ENCODE measurements at regions not wholly inside any gene's neighbourhood (a gene's known extent, or its start where the extent isn't known, plus 50 kb on each side); places are given as distances from the start of the nearest gene placed in this dataset.

DNA sequence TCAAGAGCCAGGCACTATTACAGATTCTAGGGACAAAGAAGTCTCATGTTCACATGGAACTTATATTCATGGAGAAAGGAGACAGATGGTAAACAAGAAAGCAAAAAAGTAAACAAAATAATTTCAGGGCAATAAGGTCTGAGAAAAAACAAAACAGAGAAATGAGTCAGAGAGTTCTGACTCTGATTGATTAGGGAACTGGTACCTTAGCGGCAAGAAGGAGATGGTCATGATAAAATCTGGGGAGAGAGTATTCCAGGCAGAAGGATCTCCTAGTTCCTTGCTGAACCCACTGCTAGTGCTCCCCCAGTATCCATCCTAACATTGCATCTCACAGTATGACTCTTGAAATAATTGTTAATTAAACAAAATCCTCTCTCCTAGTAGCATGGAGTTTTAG lies 161.8 kb upstream of the KLF7 start:
- no peaks in the 10 kb centered on the region for H3K27me3 ChIP-seq (ENCODE audit: low read depth, low read length)
- no peak overlapping the region for H3K4me3 ChIP-seq (ENCODE audit: low read length)
- no peak overlapping the region for H3K9ac ChIP-seq (ENCODE audit: low read length)
- H4K20me1 ChIP-seq (ENCODE audit: insufficient read depth, low read length), result no peaks in the 10 kb centered on the region
- no peak overlapping the region for H2AFZ ChIP-seq (ENCODE audit: low read depth, low read length)
- H3K36me3 ChIP-seq (replicated peaks; ENCODE audit: low read depth, low read length), result no peaks in the 10 kb centered on the region
- no peak overlapping the region for H3K27ac ChIP-seq (ENCODE audit: low read length)
- H3K4me2 ChIP-seq (ENCODE audit: low read length), result peak overlapping the region; percentile 22
- H3K4me1 ChIP-seq (ENCODE audit: low read length), result peaks cover 53% of the 10 kb centered on the region
- no peaks in the 10 kb centered on the region for H3K9me3 ChIP-seq (ENCODE audit: insufficient read depth, low read length)
- H3K79me2 ChIP-seq (ENCODE audit: low read length), result no peaks in the 10 kb centered on the region
- TF ChIP-seq EZH2phosphoT487 (IDR thresholded peaks at IDR 0.05; ENCODE audit: low read depth), result no peak
- TF ChIP-seq, protein P1, sequence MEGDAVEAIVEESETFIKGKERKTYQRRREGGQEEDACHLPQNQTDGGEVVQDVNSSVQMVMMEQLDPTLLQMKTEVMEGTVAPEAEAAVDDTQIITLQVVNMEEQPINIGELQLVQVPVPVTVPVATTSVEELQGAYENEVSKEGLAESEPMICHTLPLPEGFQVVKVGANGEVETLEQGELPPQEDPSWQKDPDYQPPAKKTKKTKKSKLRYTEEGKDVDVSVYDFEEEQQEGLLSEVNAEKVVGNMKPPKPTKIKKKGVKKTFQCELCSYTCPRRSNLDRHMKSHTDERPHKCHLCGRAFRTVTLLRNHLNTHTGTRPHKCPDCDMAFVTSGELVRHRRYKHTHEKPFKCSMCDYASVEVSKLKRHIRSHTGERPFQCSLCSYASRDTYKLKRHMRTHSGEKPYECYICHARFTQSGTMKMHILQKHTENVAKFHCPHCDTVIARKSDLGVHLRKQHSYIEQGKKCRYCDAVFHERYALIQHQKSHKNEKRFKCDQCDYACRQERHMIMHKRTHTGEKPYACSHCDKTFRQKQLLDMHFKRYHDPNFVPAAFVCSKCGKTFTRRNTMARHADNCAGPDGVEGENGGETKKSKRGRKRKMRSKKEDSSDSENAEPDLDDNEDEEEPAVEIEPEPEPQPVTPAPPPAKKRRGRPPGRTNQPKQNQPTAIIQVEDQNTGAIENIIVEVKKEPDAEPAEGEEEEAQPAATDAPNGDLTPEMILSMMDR (IDR thresholded peaks at IDR 0.05; ENCODE audit: low read depth, low read length), result no peak

DNA sequence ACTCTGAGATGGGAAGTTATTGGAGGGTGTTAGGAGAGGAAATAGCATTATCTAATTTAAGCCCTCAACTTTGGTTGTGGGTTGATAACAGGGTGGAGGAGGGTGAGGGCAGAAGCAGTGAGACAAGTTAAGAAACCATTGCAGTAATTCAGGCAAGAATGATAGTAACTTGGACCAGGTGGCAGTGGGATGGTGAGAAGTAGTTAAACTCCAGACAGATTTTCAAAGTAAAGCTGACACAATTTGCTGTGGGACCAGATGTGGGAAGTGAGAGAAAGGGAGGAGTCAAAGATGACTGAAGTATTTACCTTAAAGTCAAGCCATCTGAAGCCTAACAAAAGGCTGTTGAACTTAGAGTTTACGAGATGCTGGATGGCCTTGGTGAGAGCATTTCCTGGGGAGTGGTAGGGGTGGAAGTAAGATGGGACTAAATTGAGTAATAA lies 163.2 kb upstream of the KLF7 start:
- no peak overlapping the region for H3K9ac ChIP-seq (ENCODE audit: low read length)
- 0 out of 2 replicates have a peak overlapping the region, but pooled peaks have one; percentile 5 for H2AFZ ChIP-seq (ENCODE audit: low read depth, low read length)
- H3K27me3 ChIP-seq (ENCODE audit: low read depth, low read length), result no peaks in the 10 kb centered on the region
- no peaks in the 10 kb centered on the region for H3K9me3 ChIP-seq (ENCODE audit: insufficient read depth, low read length)
- no peaks in the 10 kb centered on the region for H3K36me3 ChIP-seq (replicated peaks; ENCODE audit: low read depth, low read length)
- TF ChIP-seq EZH2phosphoT487 (IDR thresholded peaks at IDR 0.05; ENCODE audit: low read depth), result no peak
- TF ChIP-seq, protein P1 (IDR thresholded peaks at IDR 0.05; ENCODE audit: low read depth, low read length), result no peak
- peak overlapping the region; percentile 20 for H3K4me3 ChIP-seq (ENCODE audit: low read length)
- H4K20me1 ChIP-seq (ENCODE audit: insufficient read depth, low read length), result no peaks in the 10 kb centered on the region
- peak overlapping the region; percentile 56 for H3K4me2 ChIP-seq (ENCODE audit: low read length)
- H3K27ac ChIP-seq (ENCODE audit: low read length), result peak overlapping the region; percentile 14
- H3K79me2 ChIP-seq (ENCODE audit: low read length), result no peaks in the 10 kb centered on the region
- H3K4me1 ChIP-seq (ENCODE audit: low read length), result peaks cover 65% of the 10 kb centered on the region

DNA sequence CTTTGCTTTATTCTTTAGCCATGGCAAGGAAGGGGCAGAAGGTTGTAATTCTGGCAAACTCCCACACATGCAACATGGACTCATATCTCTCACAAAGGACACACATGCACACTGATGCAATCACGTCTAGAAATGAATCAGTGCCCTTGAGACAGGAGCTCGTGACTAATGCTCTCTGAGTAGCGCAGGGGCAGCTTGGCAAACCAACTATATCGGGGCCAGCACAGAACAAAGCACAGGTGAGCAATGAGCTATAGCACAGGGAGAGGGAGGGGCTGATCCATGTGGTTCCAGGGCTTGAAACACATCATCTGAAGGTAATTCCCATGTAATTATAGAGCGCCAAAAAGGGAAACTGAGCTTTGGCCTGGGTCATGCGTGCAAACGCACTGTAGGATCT lies 165.2 kb upstream of the KLF7 start:
- Histone ChIP-seq H4K20me1 (ENCODE audit: insufficient read depth, low read length) (no peaks in the 10 kb centered on the region), H3K4me1 (ENCODE audit: low read length) (peaks cover 73% of the 10 kb centered on the region), H3K4me2 (ENCODE audit: low read length) (peak overlapping the region; percentile 71), H3K79me2 (ENCODE audit: low read length) (no peaks in the 10 kb centered on the region), H2AFZ (ENCODE audit: low read depth, low read length) (no peak overlapping the region), H3K27me3 (ENCODE audit: low read depth, low read length) (no peaks in the 10 kb centered on the region), H3K9me3 (ENCODE audit: insufficient read depth, low read length) (no peaks in the 10 kb centered on the region), H3K36me3 (replicated peaks; ENCODE audit: low read depth, low read length) (no peaks in the 10 kb centered on the region), H3K4me3 (ENCODE audit: low read length) (peak overlapping the region; percentile 24; the same call in 1 of the 2 replicates), H3K9ac (ENCODE audit: low read length) (peak overlapping the region; percentile 21; the same call in 1 of the 2 replicates), H3K27ac (ENCODE audit: low read length) (peak overlapping the region; percentile 27)
- no peak for TF ChIP-seq EZH2phosphoT487 (IDR thresholded peaks at IDR 0.05; ENCODE audit: low read depth)
- TF ChIP-seq, protein P1 (IDR thresholded peaks at IDR 0.05; ENCODE audit: low read depth, low read length), result no peak

DNA sequence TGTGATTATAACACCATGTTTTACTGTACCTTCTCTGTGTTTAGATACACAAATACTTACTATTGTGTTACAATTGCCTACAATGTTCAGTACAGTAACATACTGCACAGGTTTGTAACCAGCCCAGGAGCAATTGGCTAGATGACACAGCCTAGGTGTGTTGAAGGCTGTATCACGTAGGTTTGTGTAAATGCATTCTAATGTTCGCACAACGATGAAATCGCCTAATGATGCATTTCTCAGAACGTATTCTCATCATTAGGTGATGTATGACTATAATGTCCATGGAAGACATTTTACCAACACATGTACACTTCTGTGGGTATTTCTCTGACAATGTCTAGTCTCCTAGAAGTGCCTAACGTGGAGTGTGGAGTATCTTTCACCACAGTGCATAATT lies 165.9 kb upstream of the KLF7 start:
- Histone ChIP-seq H4K20me1 (ENCODE audit: insufficient read depth, low read length) (no peaks in the 10 kb centered on the region), H3K79me2 (ENCODE audit: low read length) (no peaks in the 10 kb centered on the region), H3K9me3 (ENCODE audit: insufficient read depth, low read length) (no peaks in the 10 kb centered on the region), H3K4me1 (ENCODE audit: low read length) (peaks cover 73% of the 10 kb centered on the region), H3K27ac (ENCODE audit: low read length) (no peak overlapping the region), H2AFZ (ENCODE audit: low read depth, low read length) (no peak overlapping the region), H3K4me2 (ENCODE audit: low read length) (0 out of 2 replicates have a peak overlapping the region, but pooled peaks have one; percentile 43), H3K36me3 (replicated peaks; ENCODE audit: low read depth, low read length) (no peaks in the 10 kb centered on the region), H3K9ac (ENCODE audit: low read length) (no peak overlapping the region), H3K4me3 (ENCODE audit: low read length) (no peak overlapping the region), H3K27me3 (ENCODE audit: low read depth, low read length) (no peaks in the 10 kb centered on the region)
- TF ChIP-seq, protein P1 (IDR thresholded peaks at IDR 0.05; ENCODE audit: low read depth, low read length), result no peak
- no peak for TF ChIP-seq EZH2phosphoT487 (IDR thresholded peaks at IDR 0.05; ENCODE audit: low read depth)

Measured in OCI-LY3 (cell line).